ENCODE measurements at regions not wholly inside any gene's neighbourhood (a gene's known extent, or its start where the extent isn't known, plus 50 kb on each side); places are given as distances from the start of the nearest gene placed in this dataset.

DNA sequence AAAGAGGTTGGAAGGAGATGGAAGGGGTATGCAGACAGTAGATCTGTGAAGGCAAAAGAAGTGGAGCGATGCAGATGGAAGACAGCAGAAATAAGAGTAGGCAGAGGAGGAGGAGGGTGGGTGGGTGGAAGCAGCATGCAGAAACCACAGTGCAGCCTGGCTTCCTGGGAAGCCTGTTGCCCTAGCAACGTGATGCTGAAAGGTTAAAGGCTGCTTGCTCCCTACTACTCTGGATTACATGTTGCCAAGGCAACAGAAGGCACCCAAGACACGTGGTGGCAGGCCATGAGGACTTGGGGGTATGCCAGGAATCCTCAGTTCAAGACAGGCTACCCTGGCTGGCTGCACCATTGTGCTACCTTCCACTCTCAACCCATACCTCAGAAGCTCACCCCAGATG, 129.6 kb downstream of the GRIN2B start:
- intact Hi-C loops (cut with DNase I): no loop called here
- no peak for TF ChIP-seq POLR2AphosphoS5 (IDR thresholded peaks at IDR 0.05)
- TF ChIP-seq POLR2A (IDR thresholded peaks at IDR 0.05): no peak
- TF ChIP-seq, protein P1, sequence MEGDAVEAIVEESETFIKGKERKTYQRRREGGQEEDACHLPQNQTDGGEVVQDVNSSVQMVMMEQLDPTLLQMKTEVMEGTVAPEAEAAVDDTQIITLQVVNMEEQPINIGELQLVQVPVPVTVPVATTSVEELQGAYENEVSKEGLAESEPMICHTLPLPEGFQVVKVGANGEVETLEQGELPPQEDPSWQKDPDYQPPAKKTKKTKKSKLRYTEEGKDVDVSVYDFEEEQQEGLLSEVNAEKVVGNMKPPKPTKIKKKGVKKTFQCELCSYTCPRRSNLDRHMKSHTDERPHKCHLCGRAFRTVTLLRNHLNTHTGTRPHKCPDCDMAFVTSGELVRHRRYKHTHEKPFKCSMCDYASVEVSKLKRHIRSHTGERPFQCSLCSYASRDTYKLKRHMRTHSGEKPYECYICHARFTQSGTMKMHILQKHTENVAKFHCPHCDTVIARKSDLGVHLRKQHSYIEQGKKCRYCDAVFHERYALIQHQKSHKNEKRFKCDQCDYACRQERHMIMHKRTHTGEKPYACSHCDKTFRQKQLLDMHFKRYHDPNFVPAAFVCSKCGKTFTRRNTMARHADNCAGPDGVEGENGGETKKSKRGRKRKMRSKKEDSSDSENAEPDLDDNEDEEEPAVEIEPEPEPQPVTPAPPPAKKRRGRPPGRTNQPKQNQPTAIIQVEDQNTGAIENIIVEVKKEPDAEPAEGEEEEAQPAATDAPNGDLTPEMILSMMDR (IDR thresholded peaks at IDR 0.05): no peak
- Histone ChIP-seq H3K9me3 (no peaks in the 10 kb centered on the region), H3K4me3 (no peak overlapping the region), H3K27ac (no peak overlapping the region), H3K4me1 (replicated peaks) (no peaks in the 10 kb centered on the region), H3K36me3 (no peaks in the 10 kb centered on the region), H3K27me3 (replicated peaks; ENCODE audit: insufficient read depth) (no peaks in the 10 kb centered on the region)
- WGBS: 11% methylated on average over 3 of the region's 3 CpGs
- no peak for DNase-seq (ENCODE audit: low spot score)

DNA sequence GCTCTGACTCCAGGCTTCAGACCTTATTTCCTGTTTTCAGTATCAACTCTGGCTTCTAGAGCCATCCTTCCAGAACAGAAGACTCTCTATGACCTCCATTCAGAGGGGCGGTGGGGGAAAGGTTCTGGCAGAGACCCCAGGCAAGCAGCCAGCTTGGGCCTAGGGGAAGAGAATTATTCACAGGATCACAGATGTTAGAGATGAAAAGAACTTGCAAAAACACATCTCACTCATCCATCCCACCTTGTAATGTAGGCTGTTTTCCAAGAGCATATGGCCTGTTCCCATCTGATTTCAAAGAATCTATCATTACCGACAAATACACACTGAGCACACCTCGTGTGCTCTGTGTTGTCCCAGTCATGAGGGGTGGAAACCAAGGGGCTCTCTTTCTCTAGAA, 131.9 kb downstream of the GRIN2B start:
- intact Hi-C loops (cut with DNase I): no loop called here
- Histone ChIP-seq H3K4me1 (replicated peaks) (no peaks in the 10 kb centered on the region), H3K4me3 (no peak overlapping the region), H3K27ac (no peak overlapping the region), H3K36me3 (no peaks in the 10 kb centered on the region), H3K27me3 (replicated peaks; ENCODE audit: insufficient read depth) (no peaks in the 10 kb centered on the region), H3K9me3 (no peaks in the 10 kb centered on the region)
- no peak for DNase-seq (ENCODE audit: low spot score)
- TF ChIP-seq POLR2AphosphoS5 (IDR thresholded peaks at IDR 0.05) (no peak), POLR2A (IDR thresholded peaks at IDR 0.05) (no peak)
- TF ChIP-seq, protein P1 (IDR thresholded peaks at IDR 0.05): no peak
- WGBS: 49% methylated on average over 3 of the region's 3 CpGs

GRCh38 chr12:13843841-13844240, 137.6 kb downstream of the GRIN2B start:
- no peaks in the 10 kb centered on the region for H3K4me1 ChIP-seq (replicated peaks)
- H3K4me3 ChIP-seq: no peak overlapping the region
- intact Hi-C loops (cut with DNase I): no loop called here
- TF ChIP-seq, protein P1 (IDR thresholded peaks at IDR 0.05): no peak
- no peak for TF ChIP-seq POLR2AphosphoS5 (IDR thresholded peaks at IDR 0.05)
- TF ChIP-seq POLR2A (IDR thresholded peaks at IDR 0.05): no peak
- no peak for DNase-seq (ENCODE audit: low spot score)
- no peaks in the 10 kb centered on the region for H3K27me3 ChIP-seq (replicated peaks; ENCODE audit: insufficient read depth)
- no peak overlapping the region for H3K27ac ChIP-seq
- H3K9me3 ChIP-seq: no peaks in the 10 kb centered on the region
- no peaks in the 10 kb centered on the region for H3K36me3 ChIP-seq
- WGBS: 82% methylated on average over 1 of the region's 1 CpG

DNA sequence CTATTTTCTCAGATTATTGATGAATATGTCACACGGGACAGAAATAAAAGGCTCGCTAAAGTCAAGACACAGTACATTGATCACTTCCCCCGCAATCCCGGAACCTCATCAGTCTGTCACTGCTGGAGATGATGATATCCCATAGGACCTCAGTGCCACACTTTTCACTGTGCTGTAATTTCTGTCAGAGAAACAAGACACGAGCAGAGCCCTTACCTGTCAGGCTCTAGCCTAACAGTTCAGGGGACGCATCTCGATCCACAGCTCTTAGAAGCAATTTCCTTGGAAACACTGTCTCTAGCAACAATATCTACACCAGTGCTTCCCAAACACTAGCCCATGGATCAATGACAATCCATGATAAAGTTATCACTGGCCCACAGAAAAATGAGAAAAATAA, 140.0 kb downstream of the GRIN2B start:
- Histone ChIP-seq H3K4me3 (no peak overlapping the region), H3K9me3 (no peaks in the 10 kb centered on the region), H3K4me1 (replicated peaks) (no peaks in the 10 kb centered on the region), H3K36me3 (no peaks in the 10 kb centered on the region), H3K27me3 (replicated peaks; ENCODE audit: insufficient read depth) (no peaks in the 10 kb centered on the region), H3K27ac (no peak overlapping the region)
- WGBS: 86% methylated on average over 7 of the region's 7 CpGs
- intact Hi-C loops (cut with DNase I): no loop called here
- DNase-seq (ENCODE audit: low spot score): no peak
- TF ChIP-seq POLR2AphosphoS5 (IDR thresholded peaks at IDR 0.05) (no peak), POLR2A (IDR thresholded peaks at IDR 0.05) (no peak)
- TF ChIP-seq, protein P1 (IDR thresholded peaks at IDR 0.05): no peak

GRCh38 chr12:13839365-13840336, 141.8 kb downstream of the GRIN2B start:
- TF ChIP-seq POLR2AphosphoS5 (IDR thresholded peaks at IDR 0.05): no peak
- TF ChIP-seq, protein P1 (IDR thresholded peaks at IDR 0.05): no peak
- TF ChIP-seq POLR2A (IDR thresholded peaks at IDR 0.05): no peak
- H3K4me3 ChIP-seq: no peak overlapping the region
- no peak overlapping the region for H3K27ac ChIP-seq
- intact Hi-C loops (cut with DNase I): no loop called here
- no peaks in the 10 kb centered on the region for H3K27me3 ChIP-seq (replicated peaks; ENCODE audit: insufficient read depth)
- no peak for DNase-seq (ENCODE audit: low spot score)
- WGBS: 81% methylated on average over 11 of the region's 11 CpGs
- H3K9me3 ChIP-seq: no peaks in the 10 kb centered on the region
- H3K36me3 ChIP-seq: no peaks in the 10 kb centered on the region
- H3K4me1 ChIP-seq (replicated peaks): no peaks in the 10 kb centered on the region
